ENCODE measurements at regions not wholly inside any gene's neighbourhood (a gene's known extent, or its start where the extent isn't known, plus 50 kb on each side); places are given as distances from the start of the nearest gene placed in this dataset.
"Not testable (repeated sequence)": the region's sequence is repeated elsewhere in the genome, so short reads cannot be mapped to it uniquely, and the experiment has no call there.

- peak; percentile 81 for DNase-seq (ENCODE audit: low read depth, low spot score)
- in situ Hi-C loops (cut with HindIII; ENCODE audit: low pct_unique_long_range_greater_than_20kb, low sequenced_read_pairs): no loop called here
Measured at GRCh38 chrX:23061116-23061515, 61.4 kb downstream of the DDX53 start.

- in situ Hi-C loops (cut with HindIII; ENCODE audit: low pct_unique_long_range_greater_than_20kb, low sequenced_read_pairs): no loop called here
- DNase-seq (ENCODE audit: low read depth, low spot score): no peak
Measured at GRCh38 chrX:23062359-23062758, 62.6 kb downstream of the DDX53 start.

GRCh38 chrX:23066588-23067281 is 67.0 kb downstream of the DDX53 start:
- in situ Hi-C loops (cut with HindIII; ENCODE audit: low pct_unique_long_range_greater_than_20kb, low sequenced_read_pairs): no loop called here
- no peak for DNase-seq (ENCODE audit: low read depth, low spot score)

- in situ Hi-C loops (cut with HindIII; ENCODE audit: low pct_unique_long_range_greater_than_20kb, low sequenced_read_pairs); DNase-seq (ENCODE audit: low read depth, low spot score): not testable (repeated sequence)
Measured at GRCh38 chrX:23075461-23075860, 75.7 kb downstream of the DDX53 start.

GRCh38 chrX:23079347-23079746 is 79.6 kb downstream of the DDX53 start:
- DNase-seq (ENCODE audit: low read depth, low spot score): no peak
- in situ Hi-C loops (cut with HindIII; ENCODE audit: low pct_unique_long_range_greater_than_20kb, low sequenced_read_pairs): no loop called here

GRCh38 chrX:23100826-23101225 is 101.1 kb downstream of the DDX53 start:
- in situ Hi-C loops (cut with HindIII; ENCODE audit: low pct_unique_long_range_greater_than_20kb, low sequenced_read_pairs): no loop called here
- no peak for DNase-seq (ENCODE audit: low read depth, low spot score)

GRCh38 chrX:23103546-23103945 is 103.8 kb downstream of the DDX53 start:
- in situ Hi-C loops (cut with HindIII; ENCODE audit: low pct_unique_long_range_greater_than_20kb, low sequenced_read_pairs): no loop called here
- DNase-seq (ENCODE audit: low read depth, low spot score): no peak

GRCh38 chrX:23114241-23114640 is 114.5 kb downstream of the DDX53 start:
- in situ Hi-C loops (cut with HindIII; ENCODE audit: low pct_unique_long_range_greater_than_20kb, low sequenced_read_pairs): no loop called here
- no peak for DNase-seq (ENCODE audit: low read depth, low spot score)

- in situ Hi-C loops (cut with HindIII; ENCODE audit: low pct_unique_long_range_greater_than_20kb, low sequenced_read_pairs): no loop called here
- DNase-seq (ENCODE audit: low read depth, low spot score): no peak
Measured at GRCh38 chrX:23115651-23116050, 115.9 kb downstream of the DDX53 start.

GRCh38 chrX:23118163-23118562 is 118.4 kb downstream of the DDX53 start:
- in situ Hi-C loops (cut with HindIII; ENCODE audit: low pct_unique_long_range_greater_than_20kb, low sequenced_read_pairs): no loop called here
- DNase-seq (ENCODE audit: low read depth, low spot score): no peak

GRCh38 chrX:23118890-23119527 is 119.2 kb downstream of the DDX53 start:
- in situ Hi-C loops (cut with HindIII; ENCODE audit: low pct_unique_long_range_greater_than_20kb, low sequenced_read_pairs): no loop called here
- DNase-seq (ENCODE audit: low read depth, low spot score): no peak

- DNase-seq (ENCODE audit: low read depth, low spot score): no peak
- in situ Hi-C loops (cut with HindIII; ENCODE audit: low pct_unique_long_range_greater_than_20kb, low sequenced_read_pairs): no loop called here
Measured at GRCh38 chrX:23127586-23127985, 127.8 kb downstream of the DDX53 start.

- in situ Hi-C loops (cut with HindIII; ENCODE audit: low pct_unique_long_range_greater_than_20kb, low sequenced_read_pairs): no loop called here
- no peak for DNase-seq (ENCODE audit: low read depth, low spot score)
Measured at GRCh38 chrX:23133551-23133950, 133.8 kb downstream of the DDX53 start.

GRCh38 chrX:23134136-23134535 is 134.4 kb downstream of the DDX53 start:
- in situ Hi-C loops (cut with HindIII; ENCODE audit: low pct_unique_long_range_greater_than_20kb, low sequenced_read_pairs): no loop called here
- DNase-seq (ENCODE audit: low read depth, low spot score): no peak

- in situ Hi-C loops (cut with HindIII; ENCODE audit: low pct_unique_long_range_greater_than_20kb, low sequenced_read_pairs): no loop called here
- no peak for DNase-seq (ENCODE audit: low read depth, low spot score)
Measured at GRCh38 chrX:23136816-23137215, 137.1 kb downstream of the DDX53 start.

- in situ Hi-C loops (cut with HindIII; ENCODE audit: low pct_unique_long_range_greater_than_20kb, low sequenced_read_pairs): no loop called here
- DNase-seq (ENCODE audit: low read depth, low spot score): no peak
Measured at GRCh38 chrX:23168291-23168690, 166.4 kb upstream of the PTCHD1 start.

GRCh38 chrX:23185951-23186350 is 148.7 kb upstream of the PTCHD1 start:
- DNase-seq (ENCODE audit: low read depth, low spot score): no peak
- in situ Hi-C loops (cut with HindIII; ENCODE audit: low pct_unique_long_range_greater_than_20kb, low sequenced_read_pairs): no loop called here

GRCh38 chrX:23187819-23188218 is 146.8 kb upstream of the PTCHD1 start:
- no peak for DNase-seq (ENCODE audit: low read depth, low spot score)
- in situ Hi-C loops (cut with HindIII; ENCODE audit: low pct_unique_long_range_greater_than_20kb, low sequenced_read_pairs): no loop called here

GRCh38 chrX:23194885-23195554 is 139.6 kb upstream of the PTCHD1 start:
- in situ Hi-C loops (cut with HindIII; ENCODE audit: low pct_unique_long_range_greater_than_20kb, low sequenced_read_pairs): no loop called here

More at GRCh38 chrX:23194885-23195554, 139.6 kb upstream of the PTCHD1 start:
- DNase-seq (ENCODE audit: low read depth, low spot score): no peak

Measured in SK-MEL-5 (cell line).